GM21529 (cell line): ENCODE measurements at regions not wholly inside any gene's neighbourhood (a gene's known extent, or its start where the extent isn't known, plus 50 kb on each side); places are given as distances from the start of the nearest gene placed in this dataset.

Experiments used
- ATAC-seq: cut with Tn5 transposase; IDR thresholded peaks from one replicate; pipeline ENCODE4 v1.9.1; 2021; ENCODE audit not compliant: unreplicated experiment

DNA sequence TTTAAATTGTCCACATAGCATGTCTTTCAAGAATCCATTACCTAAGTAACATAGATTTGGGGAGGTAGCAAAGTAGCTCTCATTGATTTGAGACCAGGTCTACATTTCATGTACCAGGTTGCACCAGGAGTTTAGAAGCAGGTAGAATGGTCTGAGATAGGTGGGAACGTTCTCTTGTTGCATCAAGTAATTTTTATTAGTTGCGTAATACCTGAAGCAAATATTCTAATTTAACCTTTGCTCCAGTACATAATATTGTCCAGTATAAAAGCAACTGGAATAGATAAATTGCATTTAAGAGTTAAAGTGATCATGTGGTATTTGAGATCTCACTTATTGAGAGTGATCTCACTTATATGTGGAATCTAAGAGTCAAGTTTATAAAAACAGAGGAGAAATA lies 597.1 kb upstream of the PRMT6 start:
- no peak for ATAC-seq

DNA sequence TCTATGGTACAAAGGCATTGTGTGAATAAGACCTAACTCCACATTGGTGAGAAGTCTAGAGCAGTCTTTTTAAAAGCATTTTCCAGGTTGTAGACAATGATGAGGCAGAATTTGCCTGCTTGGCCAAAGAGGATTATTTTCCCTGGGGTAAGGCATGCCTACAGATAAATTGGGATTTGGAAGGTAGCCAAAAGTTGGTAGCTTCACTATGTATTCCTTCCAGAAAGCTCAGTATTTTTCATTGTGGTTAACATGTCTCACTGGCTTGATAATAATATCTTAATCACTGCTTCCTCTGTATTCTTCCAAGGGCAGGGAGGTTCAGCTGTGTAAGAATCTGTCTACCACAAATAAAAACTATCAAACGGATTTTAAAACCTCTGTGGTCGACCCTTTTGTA lies 590.8 kb upstream of the PRMT6 start:
- ATAC-seq, result no peak

DNA sequence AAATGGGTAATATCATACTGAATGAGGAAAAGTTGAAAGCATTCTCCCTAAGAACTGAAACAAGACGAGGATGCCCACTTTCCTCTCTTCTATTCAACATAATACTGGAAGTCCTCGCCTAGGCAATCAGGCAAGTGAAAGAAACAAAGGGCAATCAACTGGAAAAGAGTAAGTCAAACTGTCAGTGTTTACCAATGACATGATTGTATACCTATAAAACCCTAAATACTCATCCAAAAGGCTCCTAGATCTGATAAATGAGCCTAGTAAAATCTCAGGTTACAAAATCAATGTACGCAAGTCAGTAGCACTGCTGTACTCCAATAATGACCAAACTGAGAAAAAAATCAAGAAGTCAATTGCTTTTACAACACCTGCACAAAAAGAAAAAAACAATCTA lies 575.8 kb upstream of the PRMT6 start:
- ATAC-seq, result no peak

DNA sequence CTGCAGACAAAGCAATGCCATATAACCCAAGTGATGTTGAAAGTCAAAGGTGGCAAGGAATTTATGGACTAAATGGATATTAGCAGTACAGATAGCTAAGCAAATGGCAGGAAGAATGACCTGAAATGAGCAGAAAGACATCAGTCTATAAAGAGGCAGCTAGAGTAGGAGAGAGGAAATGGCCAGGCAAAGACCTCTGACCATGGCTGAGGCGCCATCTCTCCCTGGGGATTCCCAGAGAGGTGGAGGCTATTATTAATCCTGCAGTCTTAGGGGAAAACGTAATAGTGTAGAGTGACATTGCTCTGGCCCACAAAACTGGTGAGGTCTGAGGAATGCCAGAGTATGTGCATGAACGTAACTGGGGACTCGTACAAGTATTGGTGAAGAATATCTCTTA lies 563.6 kb upstream of the PRMT6 start:
- ATAC-seq, result no peak

DNA sequence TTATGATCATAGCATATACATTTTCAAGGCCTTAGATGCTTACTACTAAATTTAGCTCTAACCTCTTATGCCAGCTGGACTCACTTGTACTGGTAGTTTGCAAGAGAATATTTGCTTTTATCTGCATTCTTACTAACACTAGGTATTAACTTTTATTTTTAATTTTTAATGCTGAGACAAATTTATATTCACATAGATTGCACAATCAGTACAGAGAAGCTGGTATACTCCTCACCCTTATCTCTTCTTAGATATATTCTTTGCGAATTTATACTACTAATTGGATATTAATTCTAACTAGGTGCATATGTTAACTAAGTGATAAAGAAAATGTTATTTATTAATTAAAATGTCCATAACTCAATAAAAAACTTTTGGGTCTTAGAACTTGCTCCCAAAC lies 561.8 kb upstream of the PRMT6 start:
- ATAC-seq, result no peak

DNA sequence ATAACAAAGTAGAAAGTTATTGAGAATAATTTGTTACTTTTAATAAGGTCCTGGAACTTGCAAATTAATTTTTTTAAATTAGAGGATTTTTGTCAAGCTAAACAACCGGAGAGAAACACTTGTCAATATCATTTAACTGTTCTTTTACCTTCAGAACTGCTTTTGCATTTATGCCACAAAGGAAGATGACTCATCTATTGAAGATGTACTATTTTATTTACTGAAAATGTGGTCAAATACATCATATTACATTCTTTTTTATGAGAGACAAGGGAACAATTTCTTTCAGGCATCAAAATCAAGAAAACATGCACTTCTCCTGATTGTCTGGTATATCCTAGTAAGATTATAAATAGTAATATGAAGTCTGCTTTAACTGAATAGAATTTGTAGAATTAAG lies 558.2 kb upstream of the PRMT6 start:
- no peak for ATAC-seq

DNA sequence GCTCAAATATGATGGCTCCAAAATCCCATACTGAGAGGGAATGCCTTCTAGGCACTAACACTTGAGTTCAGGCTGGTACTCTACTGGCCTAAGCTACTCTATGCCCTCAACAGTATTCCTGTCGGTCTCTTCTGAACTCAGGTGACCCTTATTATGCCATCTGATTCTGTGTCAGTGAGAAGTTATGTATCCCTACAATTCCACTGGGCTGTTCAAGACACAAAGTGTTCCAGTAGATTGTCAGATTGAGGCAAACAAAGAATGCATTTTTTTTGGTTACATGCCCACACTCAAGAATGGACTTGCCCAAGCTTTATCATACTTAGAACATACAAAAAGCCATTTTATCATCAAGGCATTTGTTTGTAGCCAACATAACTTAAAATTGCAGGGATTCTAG lies 553.8 kb upstream of the PRMT6 start:
- no peak for ATAC-seq

DNA sequence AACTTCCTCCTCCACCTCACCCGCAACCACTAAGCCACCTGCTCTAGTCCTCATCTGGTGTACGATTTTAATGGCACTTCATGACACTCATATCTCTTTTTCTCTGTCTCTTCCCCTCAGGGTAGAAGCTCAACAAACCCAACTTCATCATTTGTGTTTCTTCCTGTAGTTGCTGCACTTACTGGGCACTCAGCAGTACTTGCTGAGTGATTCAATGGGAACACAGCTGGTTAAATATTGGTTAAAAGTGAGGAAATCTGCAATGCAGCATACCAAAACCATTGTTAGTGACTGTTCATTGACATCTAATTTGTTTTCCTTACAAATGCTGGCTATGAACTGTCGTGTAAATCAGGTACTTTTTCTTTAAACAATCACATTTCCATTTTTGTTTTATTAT lies 541.1 kb upstream of the PRMT6 start:
- no peak for ATAC-seq

DNA sequence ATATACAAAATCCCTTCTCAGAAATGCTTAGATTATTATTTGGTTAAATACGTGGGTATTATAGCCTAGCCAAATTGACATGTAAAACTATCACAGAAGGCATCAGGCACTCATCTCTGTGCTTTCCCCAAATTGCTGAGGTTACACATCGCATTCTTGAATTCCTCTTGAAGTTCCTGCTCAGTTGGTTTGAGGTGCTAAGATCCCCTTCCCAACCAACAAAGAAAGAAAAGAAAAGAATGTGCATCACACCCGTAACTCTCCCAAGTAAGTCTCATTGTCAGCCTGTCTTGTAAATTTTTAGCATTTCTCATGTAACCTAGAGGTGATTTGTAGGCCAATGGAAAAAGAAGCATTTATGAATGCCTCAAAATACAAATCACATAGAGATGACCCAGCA lies 539.2 kb upstream of the PRMT6 start:
- no peak for ATAC-seq

DNA sequence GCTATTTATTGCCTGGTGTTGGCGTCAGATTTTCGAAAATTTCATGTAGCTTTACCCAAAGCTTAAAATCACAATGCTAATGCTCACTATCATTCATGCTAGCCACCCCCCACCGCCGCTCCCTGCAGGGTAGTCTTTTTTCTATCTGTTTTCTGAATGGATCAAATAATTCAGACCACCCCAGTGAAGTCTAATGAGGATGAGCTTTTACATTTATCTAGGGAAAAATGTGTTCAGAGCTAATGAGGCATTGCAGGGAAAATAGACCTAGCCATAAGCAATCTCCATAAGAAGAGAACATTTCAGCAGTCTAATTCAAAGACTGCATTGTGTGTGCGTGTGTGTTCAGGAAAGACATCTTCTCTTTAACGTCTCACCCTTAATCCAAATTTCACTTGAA lies 533.0 kb upstream of the PRMT6 start:
- no peak for ATAC-seq

DNA sequence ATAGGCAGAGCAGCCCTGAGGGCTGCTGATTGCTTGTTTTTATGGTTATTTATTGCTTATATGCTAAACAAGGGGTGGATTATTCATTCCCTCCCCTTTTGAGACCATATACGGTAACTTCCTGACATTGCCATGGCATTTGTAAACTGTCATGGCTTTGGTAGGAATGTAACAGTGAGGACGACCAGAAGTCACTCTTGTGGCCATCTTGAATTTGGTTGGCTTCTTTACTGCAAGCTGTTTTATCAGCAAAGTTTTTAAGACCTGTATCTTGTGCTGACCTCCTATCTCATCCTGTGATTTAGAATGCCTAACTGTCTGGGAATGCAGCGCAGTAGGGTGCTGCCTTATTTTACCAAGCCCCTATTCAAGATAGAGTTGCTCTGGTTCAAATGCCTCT lies 531.8 kb upstream of the PRMT6 start:
- ATAC-seq, result no peak

DNA sequence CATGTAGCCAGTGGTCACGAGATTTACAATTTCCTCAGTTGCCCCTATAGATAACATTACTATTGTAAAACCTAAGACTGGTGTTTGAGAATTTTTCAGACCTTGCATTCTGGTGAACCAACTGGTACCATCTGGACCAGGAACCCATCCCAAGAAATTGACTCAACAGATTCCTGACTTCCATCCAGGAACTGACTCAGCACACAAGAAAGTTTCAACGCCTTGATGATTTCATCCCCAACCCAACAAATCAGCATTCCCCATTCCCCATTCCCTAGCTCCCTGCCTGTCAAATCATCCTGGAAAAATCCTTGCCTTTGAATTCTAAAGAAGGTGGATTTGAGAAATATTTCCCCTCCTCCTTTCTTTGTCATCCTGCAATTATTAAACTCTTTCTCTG lies 529.8 kb upstream of the PRMT6 start:
- no peak for ATAC-seq

DNA sequence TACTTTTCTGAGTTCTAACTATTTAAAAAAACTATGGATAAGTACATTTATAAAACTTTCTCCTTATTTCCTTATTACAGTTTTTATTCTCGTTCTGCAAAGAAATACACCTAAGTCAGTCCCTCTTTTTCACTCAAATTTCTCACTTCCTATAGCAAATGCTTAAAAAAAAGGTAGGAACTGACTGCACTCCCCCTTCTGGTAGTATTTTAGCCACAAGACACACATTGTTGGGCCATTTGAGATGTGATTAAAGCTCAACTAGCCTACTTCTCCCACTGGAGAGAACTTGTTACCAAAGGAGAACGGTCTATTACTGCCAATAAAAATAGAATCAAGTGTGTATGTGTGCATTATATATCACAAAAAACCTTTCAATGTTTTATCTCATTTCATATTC lies 521.9 kb upstream of the PRMT6 start:
- no peak for ATAC-seq

DNA sequence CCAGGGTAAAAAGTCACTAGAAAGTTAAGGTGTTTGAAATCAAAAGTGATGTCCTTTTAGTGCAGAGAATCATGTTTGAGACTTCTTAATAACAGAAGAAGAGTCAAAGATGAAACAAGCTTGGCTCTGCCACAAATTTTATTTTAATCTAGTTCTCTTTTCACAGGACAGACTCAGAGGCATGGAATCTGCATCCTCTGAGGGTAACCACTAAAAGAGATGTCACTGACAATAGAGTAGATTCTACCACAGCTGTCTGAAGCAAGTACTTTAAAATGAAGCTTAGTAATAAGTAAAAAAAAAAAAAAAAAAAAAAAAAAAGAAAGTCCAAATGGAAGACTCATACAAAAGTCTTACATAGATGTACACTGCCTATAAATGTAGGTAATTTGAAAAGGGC lies 519.7 kb upstream of the PRMT6 start:
- ATAC-seq, result no peak

DNA sequence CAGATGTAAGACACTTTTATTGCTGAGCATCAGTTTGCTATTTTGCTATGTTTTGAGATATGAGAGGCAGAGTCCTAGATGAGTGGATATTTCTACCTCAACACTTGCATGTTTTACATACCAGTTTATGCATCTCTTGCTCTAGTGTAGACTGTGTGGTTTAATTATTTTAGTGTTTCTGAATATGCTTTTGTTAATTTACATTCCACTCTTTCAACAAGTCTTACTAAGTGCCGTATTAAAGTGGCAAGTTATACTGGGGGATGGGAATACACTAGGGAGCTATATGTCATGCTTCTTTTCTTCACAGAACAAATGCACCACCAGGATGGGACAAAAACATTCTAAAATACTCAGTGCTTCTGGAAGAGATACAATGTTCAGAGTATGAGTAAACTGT lies 507.7 kb upstream of the PRMT6 start:
- no peak for ATAC-seq

DNA sequence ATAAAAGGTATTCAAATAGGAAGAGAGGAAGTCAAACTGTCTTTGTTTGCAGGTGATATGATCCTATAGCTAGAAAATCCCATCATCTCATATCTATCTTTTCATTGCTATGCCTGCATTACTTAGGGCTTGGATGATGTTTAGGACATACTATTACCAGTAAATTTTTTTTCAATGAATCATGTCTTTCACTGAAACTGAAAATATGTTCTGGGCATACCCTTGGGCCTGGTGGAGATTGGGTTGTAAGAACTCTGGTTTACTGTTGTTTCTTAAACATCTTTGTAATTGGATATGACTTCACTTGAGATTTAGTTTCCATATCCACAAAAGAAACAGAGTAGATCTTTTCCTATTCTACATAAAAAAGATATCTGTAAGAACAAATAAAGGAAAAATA lies 502.2 kb upstream of the PRMT6 start:
- ATAC-seq, result no peak

DNA sequence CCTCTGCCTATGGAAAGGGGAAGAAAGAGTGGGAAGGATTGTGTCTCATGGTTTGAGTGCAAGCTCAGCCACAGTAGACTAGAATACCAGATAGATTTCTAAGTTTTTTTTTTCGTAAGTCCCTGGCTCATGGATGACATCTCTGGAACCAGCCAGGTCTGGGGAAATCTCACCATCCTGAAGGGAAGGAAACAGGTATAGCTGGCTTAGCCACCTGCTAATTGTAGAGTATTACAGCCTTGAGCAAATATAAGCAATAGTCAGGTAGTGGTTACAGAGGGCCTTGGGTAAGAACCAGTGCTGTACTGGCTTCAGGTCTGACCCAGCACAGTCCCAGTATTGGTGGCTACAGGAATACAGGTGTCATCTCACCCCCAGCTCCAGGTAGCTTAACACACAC lies 500.9 kb upstream of the PRMT6 start:
- no peak for ATAC-seq

DNA sequence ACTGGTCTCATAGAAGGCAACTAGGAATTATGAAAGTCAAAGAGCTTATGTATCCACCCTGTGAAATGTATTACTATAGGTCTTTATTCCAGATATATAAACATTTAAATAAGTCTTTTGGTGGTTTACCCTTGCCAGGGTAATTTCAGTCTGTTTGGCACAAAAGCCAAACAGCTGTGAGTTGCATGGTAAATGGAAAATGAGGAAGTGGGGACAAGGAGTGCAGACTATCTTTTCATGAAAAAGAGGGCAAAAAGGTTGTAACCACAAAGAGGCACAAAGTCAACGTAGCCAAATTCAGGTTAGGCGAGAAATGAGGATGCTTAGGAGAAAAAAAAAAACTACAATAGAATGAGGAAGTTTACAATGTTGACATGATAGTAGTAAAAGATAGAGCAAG lies 492.3 kb upstream of the PRMT6 start:
- no peak for ATAC-seq

DNA sequence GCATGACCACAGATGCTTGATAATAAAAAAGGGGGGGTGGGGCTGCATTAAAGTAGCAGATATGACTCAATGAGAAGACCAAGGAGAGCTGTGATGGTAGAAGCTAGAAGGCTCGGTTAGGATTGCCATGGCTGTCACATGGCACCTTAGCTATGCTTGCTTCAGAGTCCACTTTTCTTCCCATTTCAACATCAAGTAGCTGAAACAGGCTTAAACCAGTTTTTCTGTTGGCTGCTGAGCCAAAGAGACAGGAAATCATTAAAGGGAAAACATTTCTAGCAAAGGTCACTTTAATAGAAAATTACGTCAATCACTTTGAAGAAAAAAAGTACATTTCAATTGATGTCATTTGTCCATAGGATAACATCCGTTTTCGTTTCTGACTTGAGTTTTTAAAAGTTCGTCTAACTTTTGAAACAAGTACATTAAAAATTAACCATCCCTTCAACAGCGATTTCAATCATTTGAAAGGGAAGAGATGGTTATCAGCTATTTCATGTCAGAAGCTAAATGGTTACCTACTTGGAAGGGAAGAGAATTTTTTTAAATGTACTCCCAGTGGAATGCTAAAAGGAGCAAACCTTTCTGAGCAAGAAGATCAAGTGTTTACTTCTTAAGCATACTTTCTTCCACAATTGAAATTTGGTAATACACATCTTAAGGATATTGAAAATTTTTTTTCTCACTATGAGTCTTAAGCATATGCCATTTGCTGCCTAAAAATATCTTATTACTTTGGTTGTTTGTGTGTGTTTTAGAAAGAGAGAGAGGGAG lies 488.1 kb upstream of the PRMT6 start:
- ATAC-seq, result no peak

DNA sequence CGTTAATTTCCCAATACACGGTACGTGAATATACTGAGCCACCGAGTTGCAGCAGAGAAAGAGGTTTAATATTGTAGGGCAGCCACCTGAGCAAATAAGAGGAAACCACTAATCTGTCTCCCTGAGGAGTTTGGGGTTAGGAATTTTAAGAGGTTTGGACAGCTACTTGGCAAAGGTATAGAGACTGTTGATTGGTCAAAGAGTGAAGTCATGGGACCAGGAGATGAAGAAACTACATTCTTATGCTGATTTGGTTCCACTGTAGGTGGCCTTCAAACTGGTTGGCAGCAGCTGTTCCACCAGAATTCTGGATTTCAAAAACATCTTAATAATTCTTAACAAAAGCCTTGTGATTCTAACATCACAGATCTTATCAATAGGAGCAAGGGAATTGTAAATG lies 485.4 kb upstream of the PRMT6 start:
- ATAC-seq, result no peak

DNA sequence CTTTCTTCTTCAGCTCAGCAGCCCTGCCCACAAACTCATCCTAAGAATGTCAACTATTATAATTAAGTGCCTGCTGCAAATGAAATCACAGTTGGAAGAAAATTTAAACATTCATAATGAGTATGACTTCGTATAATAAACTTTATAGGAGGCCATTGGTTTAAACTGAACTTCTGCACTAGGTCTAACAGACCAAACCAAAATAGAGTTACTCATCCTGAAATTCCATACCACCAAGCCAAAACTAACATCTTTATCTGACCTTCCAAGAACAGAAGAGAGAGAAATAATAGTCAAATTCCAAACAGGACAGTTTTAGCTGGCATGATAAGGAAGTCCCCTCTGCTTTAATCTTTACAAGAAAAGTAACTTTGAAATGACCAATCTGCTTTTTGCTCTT lies 472.4 kb upstream of the PRMT6 start:
- no peak for ATAC-seq

DNA sequence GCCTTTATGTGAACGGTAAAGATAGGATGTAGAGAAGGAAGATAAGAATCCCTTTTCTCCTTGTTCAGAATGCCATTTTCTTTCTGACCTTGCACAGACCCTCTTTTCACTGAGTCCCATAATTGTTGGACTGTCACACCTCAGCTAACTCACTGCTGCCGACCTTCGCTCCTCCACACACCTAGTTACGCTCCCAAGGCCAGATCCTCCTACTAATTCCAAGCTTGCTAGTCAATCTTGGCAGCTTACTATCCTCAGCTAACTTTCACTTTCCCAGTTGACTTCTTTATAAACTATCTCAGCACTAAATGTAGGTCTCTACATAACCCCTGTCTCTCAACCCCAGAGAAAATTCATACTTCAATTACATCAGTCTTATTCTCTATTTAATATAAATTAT lies 471.8 kb upstream of the PRMT6 start:
- ATAC-seq, result no peak

DNA sequence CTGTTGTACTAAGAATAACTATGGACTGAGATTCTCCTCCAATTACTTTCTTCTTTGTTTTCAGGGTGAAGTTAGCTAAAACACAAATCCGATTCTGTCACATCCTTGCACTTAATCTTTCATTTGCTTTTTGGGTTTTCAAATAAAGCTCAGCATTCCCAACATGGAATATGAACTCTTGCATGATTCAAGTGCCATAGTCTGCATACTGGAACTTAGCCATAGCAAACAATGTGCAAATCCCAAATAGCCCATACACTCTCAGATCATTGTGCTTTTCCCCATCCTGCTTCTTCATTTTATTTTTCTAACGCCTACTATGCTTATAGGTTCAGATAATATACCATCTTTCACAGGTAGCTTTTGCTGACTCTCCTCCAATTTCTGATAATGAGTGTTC lies 455.8 kb upstream of the PRMT6 start:
- no peak for ATAC-seq

DNA sequence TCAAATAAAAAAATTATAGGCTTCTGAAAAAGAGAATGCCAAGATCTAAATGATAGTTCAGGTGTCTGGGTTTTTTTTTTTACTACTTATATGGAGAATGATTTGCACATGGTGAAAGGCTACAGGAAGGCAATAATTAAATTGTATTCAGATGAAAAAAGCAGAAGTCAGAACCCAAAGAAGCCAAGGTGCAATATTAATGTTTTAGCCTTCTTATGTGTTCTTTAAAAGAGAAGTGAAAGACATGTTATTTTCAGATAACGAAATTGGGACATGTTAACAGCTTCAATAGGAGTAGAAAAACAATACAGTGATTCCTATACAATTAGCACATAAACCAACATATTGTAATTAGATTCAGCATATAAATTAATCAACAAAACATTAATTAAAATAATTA lies 452.9 kb upstream of the PRMT6 start:
- ATAC-seq, result no peak
